Uterus (tissue), 3 donors: ENCODE measurements at regions not wholly inside any gene's neighbourhood (a gene's known extent, or its start where the extent isn't known, plus 50 kb on each side); places are given as distances from the start of the nearest gene placed in this dataset. TPM values are rescaled to one million over a fixed set of nuclear protein-coding genes. Genes with fewer than 3 reads are reported as not detected.

Source experiments
- DNase-seq, 2 donors: peaks; one replicate each; pipeline ENCODE4 v3.0.0-alpha.2; 2019 to 2020
- H3K27ac ChIP-seq, 2 donors: fragments of 200-600 bp; sonication (generic); 1 replicate in 1 of 2; 2 replicates in 1 of 2; pipeline ENCODE4 v1.5.1; 2016 to 2018
- H3K27me3 ChIP-seq, 2 donors: fragments of 200-600 bp; sonication (generic); one replicate each; pipeline ENCODE4 v1.5.1; 2018 to 2019; ENCODE audit warnings: control low read depth in 1 of 2
- H3K36me3 ChIP-seq, 2 donors: fragments of 200-600 bp; sonication (generic); one replicate each; pipeline ENCODE4 v1.5.1; 2019; ENCODE audit warnings: control low read depth in 1 of 2
- H3K4me1 ChIP-seq, 2 donors: fragments of 200-600 bp; sonication (generic); one replicate each; pipeline ENCODE4 v1.5.1; 2018 to 2019; ENCODE audit warnings: control low read depth in 1 of 2
- H3K4me3 ChIP-seq, 2 donors: fragments of 200-600 bp; sonication (generic); 1 replicate in 1 of 2; 2 replicates in 1 of 2; pipeline ENCODE4 v1.5.1; 2018 to 2019; ENCODE audit warnings: mild to moderate bottlenecking in 1 of 2
- H3K9me3 ChIP-seq, 2 donors: fragments of 200-600 bp; sonication (generic); one replicate each; pipeline ENCODE4 v1.5.1; 2019; ENCODE audit warnings: control low read depth in 1 of 2
- POLR2A ChIP-seq, 2 donors: fragments of 450-650 bp; IDR thresholded peaks; one replicate each; pipeline ENCODE4 v1.6.1; 2016; ENCODE audit warnings: antibody characterized with exemption in 2 of 2, mild to moderate bottlenecking in 1 of 2, moderate library complexity in 1 of 2
- intact Hi-C: fragments of 100-400 bp; cut with DNase I; formaldehyde crosslinking; loops from one replicate; pipeline ENCODE4 v1.15.1; 2023; ENCODE audit warnings: low total_unique reads
- small RNA-seq: library from RNA; depleted of rRNA; stranded (forward); fragments of <200 nt; gene quantifications from one replicate; pipeline ENCODE3, GENCODE V24; 2016
- TF ChIP-seq, protein P1 (sequence below), 4 experiments: fragments of 200-600 bp in 2 of 4; fragments of 450-650 bp in 2 of 4; sonication (generic) in 2 of 4; IDR thresholded peaks; one replicate each; pipeline ENCODE4 v1.5.1; 2016 to 2019; ENCODE audit warnings: antibody characterized with exemption in 4 of 4, mild to moderate bottlenecking in 2 of 4, moderate library complexity in 1 of 4
- donor health status: DM: yes; HTN: yes; CAD: no.

DNA sequence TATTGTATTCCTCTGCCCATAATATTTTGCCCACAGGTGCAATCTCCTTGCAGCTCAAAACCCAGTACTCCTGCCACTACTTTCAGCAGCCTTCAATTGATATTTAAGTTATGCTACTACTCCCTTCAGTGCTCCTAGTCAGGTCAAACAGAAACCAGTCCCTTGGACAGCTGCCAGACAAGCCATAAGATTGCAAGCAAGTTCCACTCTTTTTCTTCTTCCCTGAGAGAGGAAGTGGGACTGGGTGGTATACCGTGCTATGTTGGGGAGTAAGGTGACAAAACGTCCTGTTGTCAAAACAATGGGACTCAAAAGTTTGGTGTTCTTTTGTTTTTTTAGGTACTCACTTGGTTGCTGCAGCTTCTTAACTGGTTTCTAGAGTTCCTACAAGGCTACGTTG lies 63.1 kb upstream of the FRY start:
- H3K27me3 ChIP-seq: no peaks in the 10 kb centered on the region
- H3K4me1 ChIP-seq: no peaks in the 10 kb centered on the region
- H3K27ac ChIP-seq: no peak overlapping the region
- H3K36me3 ChIP-seq: no peaks in the 10 kb centered on the region
- H3K4me3 ChIP-seq: no peak overlapping the region
- DNase-seq: peak in 1 of 2 donors; percentile 24
- no peaks in the 10 kb centered on the region for H3K9me3 ChIP-seq
- intact Hi-C loops: no loop called here
- TF ChIP-seq, protein P1, sequence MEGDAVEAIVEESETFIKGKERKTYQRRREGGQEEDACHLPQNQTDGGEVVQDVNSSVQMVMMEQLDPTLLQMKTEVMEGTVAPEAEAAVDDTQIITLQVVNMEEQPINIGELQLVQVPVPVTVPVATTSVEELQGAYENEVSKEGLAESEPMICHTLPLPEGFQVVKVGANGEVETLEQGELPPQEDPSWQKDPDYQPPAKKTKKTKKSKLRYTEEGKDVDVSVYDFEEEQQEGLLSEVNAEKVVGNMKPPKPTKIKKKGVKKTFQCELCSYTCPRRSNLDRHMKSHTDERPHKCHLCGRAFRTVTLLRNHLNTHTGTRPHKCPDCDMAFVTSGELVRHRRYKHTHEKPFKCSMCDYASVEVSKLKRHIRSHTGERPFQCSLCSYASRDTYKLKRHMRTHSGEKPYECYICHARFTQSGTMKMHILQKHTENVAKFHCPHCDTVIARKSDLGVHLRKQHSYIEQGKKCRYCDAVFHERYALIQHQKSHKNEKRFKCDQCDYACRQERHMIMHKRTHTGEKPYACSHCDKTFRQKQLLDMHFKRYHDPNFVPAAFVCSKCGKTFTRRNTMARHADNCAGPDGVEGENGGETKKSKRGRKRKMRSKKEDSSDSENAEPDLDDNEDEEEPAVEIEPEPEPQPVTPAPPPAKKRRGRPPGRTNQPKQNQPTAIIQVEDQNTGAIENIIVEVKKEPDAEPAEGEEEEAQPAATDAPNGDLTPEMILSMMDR (IDR thresholded peaks at IDR 0.05): no peak
- TF ChIP-seq POLR2A (IDR thresholded peaks at IDR 0.05): no peak

DNA sequence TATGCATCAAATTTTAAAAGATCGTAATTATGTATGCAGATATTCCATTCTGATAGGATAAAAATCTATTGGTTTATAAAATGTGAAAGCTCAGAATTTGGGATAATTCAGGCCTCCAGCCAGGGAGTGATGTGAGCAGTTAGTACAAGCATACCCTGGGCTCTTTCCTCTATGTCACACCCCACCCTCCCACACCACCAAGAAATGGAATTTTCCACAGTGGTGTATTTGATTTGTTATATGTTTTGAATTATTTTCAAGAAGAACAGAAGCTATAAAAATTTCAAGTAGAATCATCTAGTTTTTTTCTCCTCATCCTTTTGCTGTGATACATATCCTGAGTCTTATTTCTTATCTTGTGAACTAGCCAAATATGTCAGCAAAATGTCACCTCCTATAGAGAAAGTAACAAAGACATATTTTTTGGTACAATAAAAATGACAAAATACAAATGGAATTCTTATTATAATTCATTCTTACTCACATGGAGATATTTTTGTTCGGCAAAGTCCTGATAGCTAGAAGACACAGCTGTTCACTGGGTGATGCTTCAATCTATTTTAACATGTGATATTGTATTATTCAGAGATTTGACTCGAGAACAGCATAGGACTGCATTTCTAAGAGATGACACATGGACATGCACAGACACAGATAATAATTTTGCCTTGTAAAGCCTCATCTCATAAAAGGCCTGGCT lies 61.2 kb upstream of the FRY start:
- DNase-seq: no peak
- Histone ChIP-seq H3K27ac (peak overlapping the region; percentile 37 to 42), H3K27me3 (no peaks in the 10 kb centered on the region), H3K4me3 (no peak overlapping the region), H3K9me3 (no peaks in the 10 kb centered on the region), H3K4me1 (no peaks in the 10 kb centered on the region), H3K36me3 (no peaks in the 10 kb centered on the region)
- TF ChIP-seq POLR2A (IDR thresholded peaks at IDR 0.05): no peak
- TF ChIP-seq, protein P1 (IDR thresholded peaks at IDR 0.05): no peak
- intact Hi-C loops: no loop called here

DNA sequence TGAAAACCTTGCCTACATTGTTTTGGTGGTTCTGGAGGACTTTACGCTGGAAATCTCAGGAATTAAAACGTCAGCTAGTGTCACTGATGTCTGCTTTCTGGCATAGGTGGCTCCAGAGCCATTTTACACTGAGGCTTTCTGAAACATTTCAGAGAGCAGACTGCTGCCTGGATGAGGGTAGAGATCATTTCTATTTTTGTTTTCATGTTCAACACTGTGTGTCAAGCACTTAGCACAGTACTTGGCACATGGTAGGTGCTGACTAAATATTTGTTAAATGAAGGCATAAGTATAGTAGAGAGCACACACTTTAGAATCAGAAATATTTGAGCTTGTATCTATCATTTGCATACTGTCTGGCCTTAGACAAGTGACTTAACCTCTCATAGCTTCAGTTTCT lies 59.1 kb upstream of the FRY start:
- TF ChIP-seq, protein P1 (IDR thresholded peaks at IDR 0.05): no peak
- no peak for TF ChIP-seq POLR2A (IDR thresholded peaks at IDR 0.05)
- Histone ChIP-seq H3K27ac (no peak overlapping the region), H3K36me3 (no peaks in the 10 kb centered on the region), H3K4me3 (no peak overlapping the region), H3K4me1 (no peaks in the 10 kb centered on the region), H3K27me3 (no peaks in the 10 kb centered on the region), H3K9me3 (no peaks in the 10 kb centered on the region)
- intact Hi-C loops: no loop called here
- no peak for DNase-seq

DNA sequence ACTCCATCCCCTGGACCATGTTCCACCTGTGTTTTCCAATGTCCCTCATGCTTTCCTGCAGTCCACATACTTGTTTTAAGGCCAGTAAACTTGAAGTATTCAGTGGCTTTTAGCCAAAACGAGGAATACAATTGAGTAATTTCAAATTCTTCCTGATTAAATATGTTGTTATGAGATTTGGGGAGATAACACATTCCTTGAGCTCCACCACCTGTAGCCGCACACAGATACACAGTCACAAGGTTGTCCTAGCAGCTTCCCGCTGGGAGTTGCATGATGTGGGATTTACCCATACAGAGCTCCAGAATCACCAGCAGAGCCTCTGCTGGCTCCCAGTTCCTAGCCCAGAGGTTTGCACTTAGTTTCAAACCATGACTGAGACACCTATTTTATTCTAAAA lies 53.6 kb upstream of the FRY start:
- Histone ChIP-seq H3K27ac (no peak overlapping the region), H3K9me3 (no peaks in the 10 kb centered on the region), H3K4me1 (no peaks in the 10 kb centered on the region), H3K4me3 (no peak overlapping the region), H3K27me3 (no peaks in the 10 kb centered on the region), H3K36me3 (no peaks in the 10 kb centered on the region)
- DNase-seq: no peak
- no peak for TF ChIP-seq POLR2A (IDR thresholded peaks at IDR 0.05)
- TF ChIP-seq, protein P1 (IDR thresholded peaks at IDR 0.05): no peak
- intact Hi-C loops: no loop called here

DNA sequence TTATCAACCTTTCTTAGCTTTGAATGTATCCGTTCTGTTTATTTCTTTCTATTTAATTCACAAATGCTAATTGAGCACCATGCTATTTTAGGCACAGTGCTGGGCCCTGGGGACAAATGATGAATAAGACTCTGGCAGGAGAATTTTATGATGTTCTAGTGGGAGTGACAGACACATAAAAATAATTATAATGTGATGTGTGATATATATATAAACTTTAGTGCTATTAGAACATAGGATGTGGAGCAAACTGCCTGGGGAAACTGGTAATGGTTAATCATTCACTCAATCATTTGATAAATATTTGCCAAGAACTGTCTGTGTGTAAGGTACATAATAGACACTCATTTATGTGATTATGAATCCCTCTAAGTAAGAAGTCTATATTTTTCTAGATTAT lies 50.7 kb upstream of the FRY start:
- intact Hi-C loops: no loop called here
- Histone ChIP-seq H3K27ac (no peak overlapping the region), H3K36me3 (no peaks in the 10 kb centered on the region), H3K9me3 (no peaks in the 10 kb centered on the region), H3K4me1 (no peaks in the 10 kb centered on the region), H3K27me3 (no peaks in the 10 kb centered on the region), H3K4me3 (no peak overlapping the region)
- TF ChIP-seq POLR2A (IDR thresholded peaks at IDR 0.05): no peak
- no peak for DNase-seq

Small RNA genes lying in the stretch of these regions (small RNA-seq; reads per million reads assigned to genes)
- gene RF00017: not detected
